Cardiac muscle cell (in vitro differentiated cells and primary cell): ENCODE measurements at regions not wholly inside any gene's neighbourhood (a gene's known extent, or its start where the extent isn't known, plus 50 kb on each side); places are given as distances from the start of the nearest gene placed in this dataset.

ENCODE experiments used
- DNase-seq, 2 donors: peaks; one replicate each; pipeline versions ENCODE4 v3.0.0 to v3.0.0-alpha.2; 2010 to 2017; ENCODE audit warnings: low read depth in 1 of 2, low spot score in 1 of 2
- H3K27ac ChIP-seq: fragments of 200-600 bp; sonication (generic); 2 replicates; pipeline ENCODE4 v1.5.1; 2016
- H3K27me3 ChIP-seq: fragments of 200-600 bp; sonication (generic); 2 replicates; pipeline ENCODE4 v1.6.0; 2016; ENCODE audit warnings: control low read depth
- H3K36me3 ChIP-seq: fragments of 200-600 bp; sonication (generic); 2 replicates; pipeline ENCODE4 v1.5.1; 2016; ENCODE audit warnings: control low read depth
- H3K4me1 ChIP-seq: fragments of 200-600 bp; sonication (generic); 2 replicates; pipeline ENCODE4 v1.8.1; 2017; ENCODE audit warnings: low read depth, mild to moderate bottlenecking, mixed run types
- H3K4me3 ChIP-seq: fragments of 200-600 bp; sonication (generic); 2 replicates; pipeline ENCODE4 v1.5.1; 2016; ENCODE audit warnings: mild to moderate bottlenecking
- H3K9me3 ChIP-seq: fragments of 200-600 bp; sonication (generic); 2 replicates; pipeline ENCODE4 v1.5.1; 2017; ENCODE audit warnings: low read depth, mild to moderate bottlenecking, control low read depth
- CTCF ChIP-seq: IDR thresholded peaks from 2 replicates; pipeline ENCODE4 v1.5.1; 2012; ENCODE audit warnings: low read depth, mild to moderate bottlenecking, low read length

GRCh38 chr14:58713677-58714076 is 75.9 kb downstream of the DACT1 start:
- Histone ChIP-seq H3K4me3 (no peak overlapping the region), H3K36me3 (no peaks in the 10 kb centered on the region), H3K9me3 (no peaks in the 10 kb centered on the region), H3K27me3 (no peaks in the 10 kb centered on the region), H3K4me1 (peaks cover 8% of the 10 kb centered on the region), H3K27ac (no peak overlapping the region)
- TF ChIP-seq CTCF: no peak
- no peak for DNase-seq

- Histone ChIP-seq H3K9me3 (no peaks in the 10 kb centered on the region), H3K27ac (no peak overlapping the region), H3K27me3 (no peaks in the 10 kb centered on the region), H3K4me3 (no peak overlapping the region), H3K4me1 (no peaks in the 10 kb centered on the region), H3K36me3 (no peaks in the 10 kb centered on the region)
- DNase-seq: peak in 1 of 2 donors; percentile 45
- TF ChIP-seq CTCF: no peak
These were observed 78.9 kb downstream of the DACT1 start for GRCh38 chr14:58716706-58717105.

- Histone ChIP-seq H3K36me3 (no peaks in the 10 kb centered on the region), H3K27ac (no peak overlapping the region), H3K9me3 (no peaks in the 10 kb centered on the region), H3K4me1 (no peaks in the 10 kb centered on the region), H3K4me3 (no peak overlapping the region), H3K27me3 (no peaks in the 10 kb centered on the region)
- no peak for TF ChIP-seq CTCF
- DNase-seq: no peak
These were observed 79.4 kb downstream of the DACT1 start for GRCh38 chr14:58717211-58717610.

GRCh38 chr14:58717813-58718212 is 80.1 kb downstream of the DACT1 start:
- no peaks in the 10 kb centered on the region for H3K27me3 ChIP-seq
- H3K4me1 ChIP-seq: no peaks in the 10 kb centered on the region
- no peaks in the 10 kb centered on the region for H3K36me3 ChIP-seq
- DNase-seq: no peak
- no peak for TF ChIP-seq CTCF
- H3K9me3 ChIP-seq: no peaks in the 10 kb centered on the region
- H3K27ac ChIP-seq: no peak overlapping the region
- no peak overlapping the region for H3K4me3 ChIP-seq

- no peak for DNase-seq
- Histone ChIP-seq H3K27me3 (no peaks in the 10 kb centered on the region), H3K4me1 (no peaks in the 10 kb centered on the region), H3K36me3 (no peaks in the 10 kb centered on the region), H3K4me3 (no peak overlapping the region), H3K27ac (peak overlapping the region; percentile 29), H3K9me3 (no peaks in the 10 kb centered on the region)
- no peak for TF ChIP-seq CTCF
These were observed 80.8 kb downstream of the DACT1 start for GRCh38 chr14:58718226-58719205.
